ENCODE measurements at regions not wholly inside any gene's neighbourhood (a gene's known extent, or its start where the extent isn't known, plus 50 kb on each side); places are given as distances from the start of the nearest gene placed in this dataset.

GRCh38 chr4:181776264-181777054, 466.7 kb upstream of the TENM3 start:
- H3K9ac ChIP-seq (ENCODE audit: low read length), result no peak overlapping the region
- POLR2A ChIA-PET, result no interaction called here
- DNase-seq (ENCODE audit: low read depth, low spot score), result no peak
- H3K9me3 ChIP-seq (ENCODE audit: control insufficient read depth in 1 of 2, insufficient read depth in 1 of 2, low read depth in 1 of 2, low read length in 2 of 2), result no peaks in the 10 kb centered on the region
- BruUV-seq (replicated peaks), result no TSS peak
- no peaks in the 10 kb centered on the region; the same call in 1 of the 2 replicates for H3K27me3 ChIP-seq (ENCODE audit: insufficient read depth, low read length)
- intact Hi-C loops (cut with micrococcal nuclease), result no loop called here
- H3K27ac ChIP-seq (ENCODE audit: low read depth, low read length), result no peak overlapping the region
- no peak overlapping the region for H3K4me2 ChIP-seq (ENCODE audit: low read length)
- ATAC-seq, result no peak
- no peaks in the 10 kb centered on the region for H4K20me1 ChIP-seq (ENCODE audit: insufficient read depth)
- no peaks in the 10 kb centered on the region for H3K4me1 ChIP-seq (ENCODE audit: control insufficient read depth in 1 of 2, insufficient read depth in 2 of 2, low read length in 2 of 2)
- CTCF ChIA-PET, result no interaction called here
- no peaks in the 10 kb centered on the region for H3K79me2 ChIP-seq (ENCODE audit: insufficient read depth, low read length)
- TF ChIP-seq EZH2phosphoT487 (IDR thresholded peaks at IDR 0.05; ENCODE audit: borderline replicate concordance) (no peak), YY1 (IDR thresholded peaks at IDR 0.05; ENCODE audit: extremely low read depth, insufficient replicate concordance, low read depth, low read length) (no peak), RAD21 (IDR thresholded peaks at IDR 0.05; ENCODE audit: low read depth) (no peak), ELF1 (IDR thresholded peaks at IDR 0.05; ENCODE audit: borderline replicate concordance, low read depth) (no peak)
- TF ChIP-seq, protein P1, sequence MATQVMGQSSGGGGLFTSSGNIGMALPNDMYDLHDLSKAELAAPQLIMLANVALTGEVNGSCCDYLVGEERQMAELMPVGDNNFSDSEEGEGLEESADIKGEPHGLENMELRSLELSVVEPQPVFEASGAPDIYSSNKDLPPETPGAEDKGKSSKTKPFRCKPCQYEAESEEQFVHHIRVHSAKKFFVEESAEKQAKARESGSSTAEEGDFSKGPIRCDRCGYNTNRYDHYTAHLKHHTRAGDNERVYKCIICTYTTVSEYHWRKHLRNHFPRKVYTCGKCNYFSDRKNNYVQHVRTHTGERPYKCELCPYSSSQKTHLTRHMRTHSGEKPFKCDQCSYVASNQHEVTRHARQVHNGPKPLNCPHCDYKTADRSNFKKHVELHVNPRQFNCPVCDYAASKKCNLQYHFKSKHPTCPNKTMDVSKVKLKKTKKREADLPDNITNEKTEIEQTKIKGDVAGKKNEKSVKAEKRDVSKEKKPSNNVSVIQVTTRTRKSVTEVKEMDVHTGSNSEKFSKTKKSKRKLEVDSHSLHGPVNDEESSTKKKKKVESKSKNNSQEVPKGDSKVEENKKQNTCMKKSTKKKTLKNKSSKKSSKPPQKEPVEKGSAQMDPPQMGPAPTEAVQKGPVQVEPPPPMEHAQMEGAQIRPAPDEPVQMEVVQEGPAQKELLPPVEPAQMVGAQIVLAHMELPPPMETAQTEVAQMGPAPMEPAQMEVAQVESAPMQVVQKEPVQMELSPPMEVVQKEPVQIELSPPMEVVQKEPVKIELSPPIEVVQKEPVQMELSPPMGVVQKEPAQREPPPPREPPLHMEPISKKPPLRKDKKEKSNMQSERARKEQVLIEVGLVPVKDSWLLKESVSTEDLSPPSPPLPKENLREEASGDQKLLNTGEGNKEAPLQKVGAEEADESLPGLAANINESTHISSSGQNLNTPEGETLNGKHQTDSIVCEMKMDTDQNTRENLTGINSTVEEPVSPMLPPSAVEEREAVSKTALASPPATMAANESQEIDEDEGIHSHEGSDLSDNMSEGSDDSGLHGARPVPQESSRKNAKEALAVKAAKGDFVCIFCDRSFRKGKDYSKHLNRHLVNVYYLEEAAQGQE (IDR thresholded peaks at IDR 0.05; ENCODE audit: low read depth), result no peak
- RAD21 ChIA-PET (ENCODE audit: low non-redundant PET in 1 of 2, low total read pairs in 2 of 2, uncharacterized antibody in 2 of 2, unreplicated experiment in 2 of 2), result no interaction called here
- no peak overlapping the region for H2AFZ ChIP-seq (ENCODE audit: low read depth, low read length, poor library complexity, severe bottlenecking)
- no peaks in the 10 kb centered on the region; a peak in 1 of 4 replicates for H3K36me3 ChIP-seq (ENCODE audit: control insufficient read depth in 1 of 2, insufficient read depth in 2 of 2, low read length in 2 of 2)
- H3K4me3 ChIP-seq (replicated peaks in 1 of 2; ENCODE audit: low read depth in 1 of 2, low read length in 2 of 2), result no peak overlapping the region
- H3K9me2 ChIP-seq (ENCODE audit: insufficient read depth), result no peaks in the 10 kb centered on the region

All from HCT116 (cell line).